Keratinocyte (primary cell): ENCODE measurements at regions not wholly inside any gene's neighbourhood (a gene's known extent, or its start where the extent isn't known, plus 50 kb on each side); places are given as distances from the start of the nearest gene placed in this dataset.

ENCODE experiments used
- DNase-seq: peaks from one replicate; pipeline ENCODE4 v3.0.0-alpha.2; 2011; ENCODE audit warnings: low read depth, missing footprints, low spot score
- FAIRE-seq: peaks from 2 replicates; lab custom pipeline; 2011; peaks lifted over from hg19 to GRCh38; lab: Jason Lieb, UNC
- H2AFZ ChIP-seq: 2 replicates; pipeline ENCODE4 v1.6.0; 2012; ENCODE audit warnings: low read length, control low read depth, inconsistent platforms; ENCODE audit not compliant: control insufficient read depth
- H3K27ac ChIP-seq: 2 replicates; pipeline ENCODE4 v1.5.1; 2011; ENCODE audit warnings: low read length; ENCODE audit not compliant: control insufficient read depth, insufficient read depth
- H3K27me3 ChIP-seq: 3 replicates; pipeline ENCODE4 v1.6.0; 2011; ENCODE audit warnings: low read length; ENCODE audit not compliant: control insufficient read depth, insufficient read depth; ENCODE audit errors: extremely low read depth
- H3K36me3 ChIP-seq, 2 experiments: 2 replicates in 1 of 2; 3 replicates in 1 of 2; pipeline ENCODE4 v1.5.1; 2011; ENCODE audit warnings: low read length in 2 of 2, mild to moderate bottlenecking in 1 of 2; ENCODE audit not compliant: control insufficient read depth in 2 of 2, insufficient read depth in 2 of 2; ENCODE audit errors: extremely low read depth in 1 of 2
- H3K4me1 ChIP-seq: 3 replicates; pipeline ENCODE4 v1.5.1; 2011; ENCODE audit warnings: low read length; ENCODE audit not compliant: control insufficient read depth, insufficient read depth; ENCODE audit errors: extremely low read depth
- H3K4me2 ChIP-seq: 3 replicates; pipeline ENCODE4 v1.6.0; 2011; ENCODE audit warnings: low read depth, low read length; ENCODE audit not compliant: control insufficient read depth, insufficient read depth; ENCODE audit errors: extremely low read depth
- H3K4me3 ChIP-seq, 3 experiments: fragments of 200-600 bp in 1 of 3; sonication (generic) in 1 of 3; 2 replicates in 2 of 3; 3 replicates in 1 of 3; pipeline ENCODE4 v1.5.1; 2011 to 2016; ENCODE audit warnings: low read length in 3 of 3, mild to moderate bottlenecking in 3 of 3, control low read depth in 2 of 3, inconsistent platforms in 1 of 3, low read depth in 1 of 3, mixed read lengths in 1 of 3, mixed run types in 1 of 3, moderate library complexity in 1 of 3; ENCODE audit not compliant: control insufficient read depth in 2 of 3, insufficient read depth in 2 of 3; ENCODE audit errors: extremely low read depth in 1 of 3
- H3K79me2 ChIP-seq: 2 replicates; pipeline ENCODE4 v1.6.0; 2012; ENCODE audit warnings: low read length; ENCODE audit not compliant: control insufficient read depth, insufficient read depth
- H3K9ac ChIP-seq: 3 replicates; pipeline ENCODE4 v1.6.0; 2011; ENCODE audit warnings: low read length; ENCODE audit not compliant: control insufficient read depth, insufficient read depth; ENCODE audit errors: extremely low read depth
- H3K9me1 ChIP-seq: 3 replicates; pipeline ENCODE4 v1.6.0; 2011; ENCODE audit warnings: low read length; ENCODE audit not compliant: control insufficient read depth, insufficient read depth; ENCODE audit errors: extremely low read depth
- H3K9me3 ChIP-seq: 2 replicates; pipeline ENCODE4 v1.5.1; 2012; ENCODE audit warnings: low read depth, low read length; ENCODE audit not compliant: control insufficient read depth
- H4K20me1 ChIP-seq: 3 replicates; pipeline ENCODE4 v1.6.0; 2011; ENCODE audit warnings: low read length; ENCODE audit not compliant: control insufficient read depth, insufficient read depth; ENCODE audit errors: extremely low read depth
- EZH2 ChIP-seq: IDR thresholded peaks from one replicate; pipeline ENCODE4 v1.6.1; 2012; ENCODE audit warnings: inconsistent platforms, mild to moderate bottlenecking, low read length, moderate library complexity
- dilution Hi-C: fragments of 300-500 bp; cut with MboI; formaldehyde crosslinking; loops from one replicate; pipeline ENCODE4 v1.7.0; 2020; ENCODE audit warnings: low sequenced_read_pairs; ENCODE audit not compliant: extremely low pct_ligation_motif_present
- TF ChIP-seq, protein P1 (sequence below), 3 experiments: IDR thresholded peaks in 1 of 3; conservative IDR thresholded peaks in 1 of 3; optimal IDR thresholded peaks in 1 of 3; 2 replicates in 2 of 3; 3 replicates in 1 of 3; pipeline versions ENCODE3 to v1.5.1; 2011; ENCODE audit warnings: low read length in 3 of 3, mild to moderate bottlenecking in 3 of 3, moderate library complexity in 2 of 3, control low read depth in 1 of 3, inconsistent platforms in 1 of 3; ENCODE audit not compliant: insufficient read depth in 2 of 3; ENCODE audit errors: extremely low read depth in 1 of 3

DNA sequence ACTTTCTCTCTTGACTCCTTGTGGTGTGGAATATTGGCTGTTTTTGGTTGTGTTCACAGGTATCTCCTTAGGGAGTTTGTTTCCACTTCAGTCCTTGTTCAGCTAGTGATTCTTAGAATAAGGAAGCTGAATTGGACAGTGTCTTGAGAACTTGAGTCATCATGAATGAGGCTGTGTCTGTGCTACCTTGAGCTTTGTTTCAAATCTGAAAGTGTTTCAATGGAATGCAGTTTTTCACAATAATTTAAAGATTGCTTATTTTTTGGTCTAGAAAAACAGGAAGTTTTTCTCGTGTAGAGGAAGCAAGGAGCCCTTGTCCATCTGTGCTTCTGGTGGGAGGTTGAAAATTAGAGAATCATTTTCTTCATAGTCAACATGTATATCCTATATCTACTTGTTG is 76.5 kb downstream of the ZNF518B start:
- H3K9me3 ChIP-seq, result no peaks in the 10 kb centered on the region
- peak overlapping the region; percentile 9 for H3K4me2 ChIP-seq
- TF ChIP-seq, protein P1, sequence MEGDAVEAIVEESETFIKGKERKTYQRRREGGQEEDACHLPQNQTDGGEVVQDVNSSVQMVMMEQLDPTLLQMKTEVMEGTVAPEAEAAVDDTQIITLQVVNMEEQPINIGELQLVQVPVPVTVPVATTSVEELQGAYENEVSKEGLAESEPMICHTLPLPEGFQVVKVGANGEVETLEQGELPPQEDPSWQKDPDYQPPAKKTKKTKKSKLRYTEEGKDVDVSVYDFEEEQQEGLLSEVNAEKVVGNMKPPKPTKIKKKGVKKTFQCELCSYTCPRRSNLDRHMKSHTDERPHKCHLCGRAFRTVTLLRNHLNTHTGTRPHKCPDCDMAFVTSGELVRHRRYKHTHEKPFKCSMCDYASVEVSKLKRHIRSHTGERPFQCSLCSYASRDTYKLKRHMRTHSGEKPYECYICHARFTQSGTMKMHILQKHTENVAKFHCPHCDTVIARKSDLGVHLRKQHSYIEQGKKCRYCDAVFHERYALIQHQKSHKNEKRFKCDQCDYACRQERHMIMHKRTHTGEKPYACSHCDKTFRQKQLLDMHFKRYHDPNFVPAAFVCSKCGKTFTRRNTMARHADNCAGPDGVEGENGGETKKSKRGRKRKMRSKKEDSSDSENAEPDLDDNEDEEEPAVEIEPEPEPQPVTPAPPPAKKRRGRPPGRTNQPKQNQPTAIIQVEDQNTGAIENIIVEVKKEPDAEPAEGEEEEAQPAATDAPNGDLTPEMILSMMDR (optimal IDR thresholded peaks at IDR 0.05 in 1 of 3, IDR thresholded peaks at IDR 0.05 in 1 of 3, conservative IDR thresholded peaks at IDR 0.05 in 1 of 3; ENCODE audit: extremely low read depth in 1 of 3, insufficient read depth in 2 of 3, low read length in 3 of 3), result no peak
- TF ChIP-seq EZH2, result no peak
- no peaks in the 10 kb centered on the region for H4K20me1 ChIP-seq
- FAIRE-seq (peak; percentile 65), DNase-seq (no peak)
- peak overlapping the region; percentile 55 for H2AFZ ChIP-seq
- no peak overlapping the region for H3K27ac ChIP-seq
- no peaks in the 10 kb centered on the region for H3K27me3 ChIP-seq
- dilution Hi-C loops, result no loop called here
- H3K4me1 ChIP-seq, result peaks cover 17% of the 10 kb centered on the region
- H3K79me2 ChIP-seq, result no peaks in the 10 kb centered on the region
- no peaks in the 10 kb centered on the region for H3K9me1 ChIP-seq
- no peaks in the 10 kb centered on the region for H3K36me3 ChIP-seq
- no peak overlapping the region for H3K9ac ChIP-seq
- H3K4me3 ChIP-seq, result no peak overlapping the region

DNA sequence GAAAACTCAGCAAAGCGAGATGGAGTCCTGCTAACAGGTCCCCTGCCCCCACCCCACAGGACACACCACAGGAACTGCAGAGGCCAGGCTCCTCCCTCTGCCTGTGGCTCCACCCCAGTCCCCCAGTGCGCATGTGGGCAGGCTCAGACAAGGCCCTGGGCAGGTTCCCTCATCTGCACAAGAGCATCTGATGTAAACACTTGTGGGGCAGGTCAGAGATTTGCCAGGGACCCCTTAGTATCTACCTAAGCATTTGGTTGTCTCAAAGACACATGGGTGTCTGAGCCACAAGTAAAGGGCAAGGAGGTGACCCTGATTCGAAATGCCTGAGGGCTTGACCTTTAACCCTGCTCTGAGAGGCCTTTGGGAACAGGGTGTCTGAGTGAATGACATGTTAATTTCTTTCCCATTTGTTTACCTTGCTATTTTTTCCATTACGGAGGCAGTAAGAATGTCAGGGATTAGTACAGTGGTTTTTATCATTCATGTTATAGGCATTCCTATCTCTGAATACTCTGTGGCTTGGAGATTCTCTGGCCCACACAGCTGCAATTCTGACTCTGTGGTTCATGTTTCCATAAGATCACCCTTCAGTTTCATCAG is 85.3 kb downstream of the ZNF518B start:
- peaks cover 14% of the 10 kb centered on the region for H3K4me1 ChIP-seq
- FAIRE-seq (no peak), DNase-seq (no peak)
- H3K36me3 ChIP-seq, result no peaks in the 10 kb centered on the region
- no peaks in the 10 kb centered on the region for H4K20me1 ChIP-seq
- H3K9ac ChIP-seq, result no peak overlapping the region
- H3K79me2 ChIP-seq, result no peaks in the 10 kb centered on the region
- no peak overlapping the region for H3K4me3 ChIP-seq
- no peaks in the 10 kb centered on the region for H3K9me1 ChIP-seq
- TF ChIP-seq, protein P1 (optimal IDR thresholded peaks at IDR 0.05 in 1 of 3, IDR thresholded peaks at IDR 0.05 in 1 of 3, conservative IDR thresholded peaks at IDR 0.05 in 1 of 3; ENCODE audit: extremely low read depth in 1 of 3, insufficient read depth in 2 of 3, low read length in 3 of 3), result no peak
- no peak for TF ChIP-seq EZH2
- no peak overlapping the region for H3K4me2 ChIP-seq
- dilution Hi-C loops, result no loop called here
- H3K9me3 ChIP-seq, result no peaks in the 10 kb centered on the region
- H3K27ac ChIP-seq, result no peak overlapping the region
- no peak overlapping the region for H2AFZ ChIP-seq
- H3K27me3 ChIP-seq, result no peaks in the 10 kb centered on the region
